Uterus (tissue), 2 donors: ENCODE measurements at regions not wholly inside any gene's neighbourhood (a gene's known extent, or its start where the extent isn't known, plus 50 kb on each side); places are given as distances from the start of the nearest gene placed in this dataset.

ENCODE experiments used
- CTCF ChIP-seq, 4 experiments: fragments of 200-600 bp in 2 of 4; fragments of 450-650 bp in 2 of 4; sonication (generic) in 2 of 4; IDR thresholded peaks; one replicate each; pipeline ENCODE4 v1.5.1; 2016 to 2019; ENCODE audit warnings: antibody characterized with exemption in 4 of 4, mild to moderate bottlenecking in 2 of 4, moderate library complexity in 1 of 4
- POLR2A ChIP-seq, 2 donors: fragments of 450-650 bp; IDR thresholded peaks; one replicate each; pipeline ENCODE4 v1.6.1; 2016; ENCODE audit warnings: antibody characterized with exemption in 2 of 2, mild to moderate bottlenecking in 1 of 2, moderate library complexity in 1 of 2

GRCh38 chr13:85406269-85406975 lies 392.8 kb downstream of the SLITRK6 start:
- TF ChIP-seq POLR2A (IDR thresholded peaks at IDR 0.05) (no peak), CTCF (IDR thresholded peaks at IDR 0.05) (no peak)
